Suppressor macrophage treated with lipopolysaccharide for 1 hour (primary cell): ENCODE measurements at regions not wholly inside any gene's neighbourhood (a gene's known extent, or its start where the extent isn't known, plus 50 kb on each side); places are given as distances from the start of the nearest gene placed in this dataset.

ENCODE experiments used
- DNase-seq, 3 donors: peaks; one replicate each; pipeline ENCODE4 v3.0.0-alpha.2; 2020 to 2022

GRCh38 chr14:49527221-49527620, 59.0 kb downstream of the RPS29 start:
- no peak for DNase-seq

GRCh38 chr14:49526101-49526500, 60.1 kb downstream of the RPS29 start:
- no peak for DNase-seq

GRCh38 chr14:49516286-49516685, 69.9 kb downstream of the RPS29 start:
- DNase-seq, result no peak

- DNase-seq, result no peak
These were observed 73.6 kb downstream of the RPS29 start for GRCh38 chr14:49512571-49512970.

- DNase-seq, result no peak
These were observed 74.0 kb downstream of the RPS29 start for GRCh38 chr14:49512147-49512551.

- DNase-seq, result no peak
These were observed 78.1 kb downstream of the RPS29 start for GRCh38 chr14:49508124-49508523.

- no peak for DNase-seq
These were observed 79.5 kb downstream of the RPS29 start for GRCh38 chr14:49506650-49507049.

- peak in 1 of 3 donors; percentile 6 for DNase-seq
These were observed 81.0 kb downstream of the RPS29 start for GRCh38 chr14:49505041-49505766.

GRCh38 chr14:49497725-49498348, 88.3 kb downstream of the RPS29 start:
- peak; percentile 72 to 85 (median 80) for DNase-seq

- no peak for DNase-seq
These were observed 88.9 kb downstream of the RPS29 start for GRCh38 chr14:49497267-49497666.

GRCh38 chr14:49494836-49495235, 91.3 kb downstream of the RPS29 start:
- no peak for DNase-seq

GRCh38 chr14:49493557-49493956, 92.6 kb downstream of the RPS29 start:
- no peak for DNase-seq

- no peak for DNase-seq
These were observed 94.0 kb downstream of the RPS29 start for GRCh38 chr14:49492151-49492550.

GRCh38 chr14:49489341-49489740, 96.8 kb downstream of the RPS29 start:
- DNase-seq, result no peak

- no peak for DNase-seq
These were observed 98.9 kb downstream of the RPS29 start for GRCh38 chr14:49487238-49487637.

- DNase-seq, result no peak
These were observed 100.9 kb downstream of the RPS29 start for GRCh38 chr14:49485290-49485689.

- DNase-seq, result no peak
These were observed 102.0 kb downstream of the RPS29 start for GRCh38 chr14:49484180-49484579.

GRCh38 chr14:49483268-49483667, 102.9 kb downstream of the RPS29 start:
- no peak for DNase-seq

- no peak for DNase-seq
These were observed 105.1 kb downstream of the RPS29 start for GRCh38 chr14:49480979-49481498.

GRCh38 chr14:49480053-49480760, 106.0 kb downstream of the RPS29 start:
- no peak for DNase-seq

- DNase-seq, result no peak
These were observed 106.7 kb downstream of the RPS29 start for GRCh38 chr14:49479432-49479831.

- DNase-seq, result no peak
These were observed 107.4 kb downstream of the RPS29 start for GRCh38 chr14:49478784-49479183.

- no peak for DNase-seq
These were observed 119.1 kb downstream of the RPS29 start for GRCh38 chr14:49467091-49467490.

GRCh38 chr14:49464885-49465284, 121.3 kb downstream of the RPS29 start:
- DNase-seq, result no peak
